ENCODE measurements at regions not wholly inside any gene's neighbourhood (a gene's known extent, or its start where the extent isn't known, plus 50 kb on each side); places are given as distances from the start of the nearest gene placed in this dataset.

DNA sequence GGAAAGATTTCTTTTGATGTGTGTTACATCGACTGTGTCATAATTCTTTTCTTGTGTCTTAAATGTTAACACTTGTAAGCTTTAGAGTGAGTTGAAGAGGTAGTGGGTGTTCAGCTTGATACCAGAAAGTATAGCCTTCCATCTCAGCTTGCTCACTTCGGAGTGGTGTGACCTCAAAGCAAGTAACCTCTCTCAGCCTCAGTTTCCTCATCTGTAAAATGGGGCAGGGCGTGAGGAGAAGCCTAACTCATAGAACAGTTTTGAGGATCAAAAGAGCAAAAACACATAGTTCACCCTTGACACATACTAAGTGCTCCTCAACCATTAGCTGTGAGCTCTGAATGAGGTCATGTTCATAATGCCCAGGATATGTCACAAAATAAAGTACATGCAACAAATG lies 434.8 kb upstream of the PROK2 start:
- no peak for DNase-seq

DNA sequence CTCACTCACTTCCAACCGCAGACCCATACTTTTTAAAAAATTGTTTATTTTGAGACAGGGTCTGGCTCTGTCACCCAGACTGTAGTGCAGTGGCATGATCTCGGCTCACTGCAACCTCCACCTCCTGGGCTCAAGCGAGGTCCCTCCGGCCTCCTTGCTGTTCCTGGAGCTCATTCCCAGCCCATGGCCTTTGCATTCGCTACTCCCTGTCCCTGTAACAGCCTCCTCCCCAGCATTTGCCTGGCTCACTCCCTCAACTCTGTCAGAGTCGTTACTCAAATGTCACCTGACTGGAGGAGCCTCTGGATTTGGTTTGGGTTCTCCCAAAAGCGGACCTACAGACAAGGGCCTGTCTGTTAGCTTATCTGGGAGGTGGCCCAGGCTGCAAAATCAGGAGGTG lies 432.6 kb upstream of the PROK2 start:
- DNase-seq: no peak

DNA sequence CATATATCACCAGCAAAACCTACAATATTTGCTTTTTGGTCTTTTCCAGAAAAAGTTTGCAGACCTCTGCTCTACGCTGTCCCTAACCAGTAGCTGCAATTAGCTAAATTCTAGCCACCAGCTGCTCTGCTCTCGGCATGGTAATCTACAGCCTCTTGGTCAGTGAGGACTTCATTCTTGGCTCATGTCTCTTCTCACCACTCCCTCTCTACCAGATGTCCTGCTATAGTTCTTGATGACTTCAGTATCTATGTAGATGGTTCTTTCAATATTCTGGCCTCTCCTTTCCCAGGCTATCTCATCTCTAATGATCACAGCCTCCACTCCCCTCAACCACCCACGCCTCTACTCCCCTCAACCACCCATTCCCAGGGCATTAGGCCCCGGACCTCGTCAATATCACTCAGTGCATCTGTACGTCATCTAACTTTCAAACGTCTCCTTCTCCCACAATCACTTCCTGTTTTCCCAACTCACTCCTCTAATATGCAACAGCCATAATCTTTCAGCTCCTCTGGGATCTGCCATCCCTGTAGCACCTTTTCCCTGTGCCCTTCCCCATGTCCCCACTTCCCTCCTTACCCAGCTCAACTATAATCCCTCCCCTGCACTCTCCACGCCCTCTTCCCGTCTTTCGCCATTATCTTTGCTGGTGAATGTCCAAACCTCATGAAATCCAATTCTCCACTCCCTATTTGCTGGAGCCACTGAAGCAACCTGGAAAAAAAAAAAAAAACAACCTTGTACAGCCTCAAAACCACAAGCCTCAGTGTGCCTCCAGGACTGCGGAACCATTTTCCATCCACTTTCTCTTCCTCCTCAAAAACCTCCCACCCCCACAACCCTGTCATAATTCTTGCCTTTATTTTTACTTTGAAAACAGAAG lies 429.4 kb upstream of the PROK2 start:
- no peak for DNase-seq

DNA sequence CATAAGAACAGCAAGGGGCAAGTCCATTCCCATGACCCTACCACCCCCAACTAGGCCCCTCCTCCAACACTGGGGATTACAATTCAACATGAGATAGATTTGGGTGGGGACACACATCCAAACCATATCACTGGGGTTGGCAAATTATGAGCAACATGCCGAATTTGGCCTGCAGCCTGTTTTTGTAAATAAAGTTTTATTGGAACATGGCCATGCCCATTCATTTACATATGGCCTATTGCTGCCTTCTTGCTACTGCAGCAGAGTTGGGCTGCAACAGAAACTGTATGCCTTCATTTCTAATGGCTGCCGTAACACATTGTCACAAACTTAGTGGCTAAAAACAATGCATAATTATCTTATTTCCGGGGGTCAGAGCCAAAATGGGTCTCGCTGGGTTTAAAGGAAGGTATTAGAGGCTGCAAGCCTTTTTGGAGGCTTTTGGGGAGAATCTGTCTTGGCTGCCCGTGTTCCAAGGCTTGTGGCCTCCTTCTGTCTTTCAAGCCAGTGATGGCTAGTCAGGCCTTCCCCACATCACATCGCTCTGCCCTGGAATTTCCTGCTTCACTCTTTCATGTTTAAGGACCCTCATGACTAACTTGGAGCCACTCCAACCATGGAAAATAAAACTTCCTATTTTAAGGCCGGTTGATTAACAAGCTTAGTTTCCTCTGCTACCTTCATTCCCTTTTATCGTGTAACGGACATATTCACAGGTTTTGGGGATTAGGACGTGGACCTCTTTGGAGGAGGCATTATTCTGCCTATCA lies 428.5 kb upstream of the PROK2 start:
- DNase-seq: no peak

GRCh38 chr3:72212396-72212795 lies 427.4 kb upstream of the PROK2 start:
- no peak for DNase-seq

GRCh38 chr3:72210261-72210660 lies 425.3 kb upstream of the PROK2 start:
- DNase-seq: no peak

- DNase-seq: no peak
Measured at GRCh38 chr3:72205297-72205826, 420.4 kb upstream of the PROK2 start.

- DNase-seq: no peak
Measured at GRCh38 chr3:72204452-72204851, 419.5 kb upstream of the PROK2 start.

GRCh38 chr3:72203613-72204349 lies 418.8 kb upstream of the PROK2 start:
- DNase-seq: no peak

- no peak for DNase-seq
Measured at GRCh38 chr3:72203105-72203504, 418.2 kb upstream of the PROK2 start.

- no peak for DNase-seq
Measured at GRCh38 chr3:72200332-72200731, 415.4 kb upstream of the PROK2 start.

GRCh38 chr3:72199530-72199929 lies 414.6 kb upstream of the PROK2 start:
- no peak for DNase-seq

DNA sequence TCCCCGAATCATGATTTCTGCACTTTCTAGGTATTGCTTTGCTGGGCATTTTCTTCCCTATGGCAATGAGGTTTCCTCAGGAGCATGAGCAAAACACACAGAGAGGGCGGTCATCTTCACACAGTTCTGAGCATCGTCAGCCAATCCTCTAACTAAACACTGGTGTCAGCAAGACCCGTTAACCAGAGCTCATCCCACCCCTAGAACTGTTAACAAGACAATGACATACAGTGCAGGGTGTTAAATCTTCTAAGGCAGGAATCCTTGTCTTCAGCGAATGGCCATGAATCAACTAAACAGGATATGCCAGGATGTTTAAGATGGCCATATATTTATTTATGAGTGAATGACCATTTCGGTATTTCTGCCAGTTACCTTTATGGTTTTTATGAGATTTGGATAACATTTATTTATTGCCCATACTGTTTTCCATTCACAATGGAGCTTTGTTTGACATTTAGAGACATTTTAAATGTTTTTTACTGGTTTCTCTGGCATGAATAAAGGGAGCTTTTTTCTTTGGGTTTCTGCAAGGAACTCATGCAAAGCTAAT lies 411.5 kb upstream of the PROK2 start:
- DNase-seq: no peak

GRCh38 chr3:72195895-72196294 lies 410.9 kb upstream of the PROK2 start:
- DNase-seq: no peak

GRCh38 chr3:72194458-72194857 lies 409.5 kb upstream of the PROK2 start:
- DNase-seq: no peak

DNA sequence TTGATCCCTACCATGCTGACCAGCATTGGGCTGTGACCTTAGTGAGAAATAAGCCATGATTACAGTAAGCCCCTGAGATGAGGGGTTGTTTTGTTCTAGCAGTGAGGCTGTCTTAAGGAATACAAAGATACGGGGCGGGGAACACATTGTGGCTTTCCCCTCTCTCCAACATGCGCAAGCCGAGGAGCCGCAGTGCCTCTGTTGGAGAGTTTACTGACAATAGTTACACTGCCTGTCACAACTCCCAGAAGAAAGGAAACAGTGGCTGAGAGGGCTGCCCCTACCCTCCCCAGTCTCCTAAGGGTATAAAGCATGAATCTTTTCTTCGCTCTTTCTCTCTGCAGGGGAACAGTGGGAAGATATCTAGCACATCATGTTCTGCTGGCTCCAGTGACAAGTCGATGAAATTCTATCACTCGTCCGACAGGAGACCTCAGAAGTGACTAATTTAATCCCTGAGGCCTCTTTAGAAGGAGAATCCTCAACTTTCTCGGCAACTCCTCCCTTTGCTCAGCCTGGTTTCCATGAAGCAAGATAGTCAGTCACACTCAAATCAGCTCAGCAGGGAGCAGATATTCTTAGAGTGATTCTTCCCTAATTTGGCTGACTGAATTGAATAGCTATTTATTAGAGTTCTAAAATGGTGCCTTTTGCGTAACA lies 409.0 kb upstream of the PROK2 start:
- DNase-seq: no peak

GRCh38 chr3:72192572-72192971 lies 407.6 kb upstream of the PROK2 start:
- no peak for DNase-seq

DNA sequence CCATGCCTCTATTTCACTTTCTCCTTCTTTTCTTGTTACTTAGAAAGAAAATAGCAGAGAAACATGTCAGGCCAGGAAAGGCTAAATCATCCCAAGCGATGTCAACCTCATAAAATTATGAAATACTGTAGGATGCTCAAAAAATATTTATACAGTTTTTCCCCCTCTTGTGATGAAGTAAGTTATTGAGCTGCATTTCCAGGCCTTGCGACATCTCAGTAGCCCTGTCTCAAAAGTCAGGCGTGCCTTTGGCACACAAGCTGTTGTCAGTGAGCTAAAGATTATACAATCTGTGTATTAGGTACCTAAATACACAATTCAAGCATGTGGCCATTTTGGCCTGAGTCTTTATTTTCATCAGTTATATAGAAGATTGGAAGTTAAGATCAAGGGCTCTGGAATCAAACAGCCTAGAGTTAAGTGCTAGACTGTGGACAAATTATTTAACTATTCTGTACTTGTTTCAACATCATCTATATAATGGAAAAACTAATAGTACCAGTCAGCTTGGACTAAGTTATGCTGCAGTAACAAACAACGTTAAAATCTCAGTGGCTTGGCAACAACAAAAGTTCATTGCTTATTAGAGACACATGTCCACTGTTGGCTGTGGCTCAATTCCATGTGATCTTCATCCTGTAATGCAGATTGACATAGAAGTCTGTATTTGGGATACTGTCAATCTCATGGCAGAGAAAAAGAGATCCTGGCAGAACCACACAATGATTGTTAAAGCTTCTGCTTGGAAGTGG lies 406.4 kb upstream of the PROK2 start:
- no peak for DNase-seq

- DNase-seq: no peak
Measured at GRCh38 chr3:72190050-72190449, 405.1 kb upstream of the PROK2 start.

GRCh38 chr3:72189339-72189738 lies 404.4 kb upstream of the PROK2 start:
- DNase-seq: no peak

- DNase-seq: no peak
Measured at GRCh38 chr3:72188536-72188935, 403.6 kb upstream of the PROK2 start.

DNA sequence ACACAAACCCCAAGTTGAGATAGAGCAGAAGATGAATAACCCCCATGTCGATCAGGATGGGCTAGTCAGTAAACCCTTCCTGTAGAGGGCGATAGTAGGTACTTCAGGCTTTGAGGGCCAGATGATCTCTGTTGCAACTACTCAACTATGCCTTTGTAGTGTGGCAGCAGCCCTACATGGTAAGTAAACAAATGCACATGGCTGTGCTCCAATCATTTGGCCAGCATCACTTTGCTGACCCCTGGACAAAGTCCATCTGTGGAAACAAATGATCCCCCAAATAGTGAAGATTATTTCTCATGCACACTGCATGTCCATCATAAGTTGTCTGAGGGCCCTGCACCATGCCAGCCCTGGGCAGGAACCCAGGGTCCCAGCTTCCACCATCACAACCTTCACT lies 402.2 kb upstream of the PROK2 start:
- no peak for DNase-seq
